Uterus (tissue), 3 donors: ENCODE measurements at regions not wholly inside any gene's neighbourhood (a gene's known extent, or its start where the extent isn't known, plus 50 kb on each side); places are given as distances from the start of the nearest gene placed in this dataset.

Experiments
- DNase-seq, 2 donors: peaks; one replicate each; pipeline ENCODE4 v3.0.0-alpha.2; 2019 to 2020
- H3K27ac ChIP-seq, 2 donors: fragments of 200-600 bp; sonication (generic); 1 replicate in 1 of 2; 2 replicates in 1 of 2; pipeline ENCODE4 v1.5.1; 2016 to 2018
- H3K27me3 ChIP-seq, 2 donors: fragments of 200-600 bp; sonication (generic); one replicate each; pipeline ENCODE4 v1.5.1; 2018 to 2019; ENCODE audit warnings: control low read depth in 1 of 2
- H3K36me3 ChIP-seq, 2 donors: fragments of 200-600 bp; sonication (generic); one replicate each; pipeline ENCODE4 v1.5.1; 2019; ENCODE audit warnings: control low read depth in 1 of 2
- H3K4me1 ChIP-seq, 2 donors: fragments of 200-600 bp; sonication (generic); one replicate each; pipeline ENCODE4 v1.5.1; 2018 to 2019; ENCODE audit warnings: control low read depth in 1 of 2
- H3K4me3 ChIP-seq, 2 donors: fragments of 200-600 bp; sonication (generic); 1 replicate in 1 of 2; 2 replicates in 1 of 2; pipeline ENCODE4 v1.5.1; 2018 to 2019; ENCODE audit warnings: mild to moderate bottlenecking in 1 of 2
- H3K9me3 ChIP-seq, 2 donors: fragments of 200-600 bp; sonication (generic); one replicate each; pipeline ENCODE4 v1.5.1; 2019; ENCODE audit warnings: control low read depth in 1 of 2
- POLR2A ChIP-seq, 2 donors: fragments of 450-650 bp; IDR thresholded peaks; one replicate each; pipeline ENCODE4 v1.6.1; 2016; ENCODE audit warnings: antibody characterized with exemption in 2 of 2, mild to moderate bottlenecking in 1 of 2, moderate library complexity in 1 of 2
- intact Hi-C: fragments of 100-400 bp; cut with DNase I; formaldehyde crosslinking; loops from one replicate; pipeline ENCODE4 v1.15.1; 2023; ENCODE audit warnings: low total_unique reads
- TF ChIP-seq, protein P1 (sequence below), 4 experiments: fragments of 200-600 bp in 2 of 4; fragments of 450-650 bp in 2 of 4; sonication (generic) in 2 of 4; IDR thresholded peaks; one replicate each; pipeline ENCODE4 v1.5.1; 2016 to 2019; ENCODE audit warnings: antibody characterized with exemption in 4 of 4, mild to moderate bottlenecking in 2 of 4, moderate library complexity in 1 of 4
- donor health status: DM: yes; HTN: yes; CAD: no.

DNA sequence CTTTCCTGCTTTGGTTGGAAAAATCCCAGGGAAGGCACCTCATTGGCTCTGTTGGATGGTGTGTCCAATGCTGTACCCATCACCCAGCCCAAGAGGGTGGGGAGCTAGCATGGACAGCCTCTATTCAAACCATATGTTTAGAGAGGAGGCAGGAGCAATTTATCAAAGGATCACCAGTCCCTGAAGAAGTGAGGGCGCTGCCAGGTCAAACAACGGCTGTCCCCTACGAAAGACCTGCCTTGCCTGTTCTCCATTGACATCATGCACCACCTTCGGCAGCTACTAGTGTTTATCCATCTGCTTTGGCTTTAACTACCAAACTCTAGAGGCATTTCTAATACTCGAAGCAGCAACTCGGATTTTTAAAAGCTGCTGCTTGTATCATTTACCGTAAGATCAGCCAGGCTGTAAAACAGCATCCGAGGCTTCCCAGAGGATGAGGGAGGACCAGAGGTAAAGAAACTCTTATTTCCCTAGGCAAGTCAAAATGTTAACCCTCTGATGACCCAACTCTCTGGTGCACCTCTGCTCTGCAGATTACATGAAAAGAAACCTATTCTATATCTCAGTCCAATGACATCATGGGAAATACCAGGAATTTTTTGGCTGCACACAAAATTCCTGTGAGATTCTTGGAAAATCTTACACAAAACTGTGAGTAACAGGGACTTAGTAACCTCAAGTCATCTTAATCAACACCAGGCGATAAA is 720.9 kb upstream of the TBX3 start:
- no peaks in the 10 kb centered on the region for H3K9me3 ChIP-seq
- H3K36me3 ChIP-seq, result no peaks in the 10 kb centered on the region
- intact Hi-C loops, result no loop called here
- no peak overlapping the region for H3K4me3 ChIP-seq
- no peak for DNase-seq
- H3K4me1 ChIP-seq, result no peaks in the 10 kb centered on the region
- H3K27me3 ChIP-seq, result no peaks in the 10 kb centered on the region
- H3K27ac ChIP-seq, result no peak overlapping the region
- no peak for TF ChIP-seq POLR2A (IDR thresholded peaks at IDR 0.05)
- TF ChIP-seq, protein P1, sequence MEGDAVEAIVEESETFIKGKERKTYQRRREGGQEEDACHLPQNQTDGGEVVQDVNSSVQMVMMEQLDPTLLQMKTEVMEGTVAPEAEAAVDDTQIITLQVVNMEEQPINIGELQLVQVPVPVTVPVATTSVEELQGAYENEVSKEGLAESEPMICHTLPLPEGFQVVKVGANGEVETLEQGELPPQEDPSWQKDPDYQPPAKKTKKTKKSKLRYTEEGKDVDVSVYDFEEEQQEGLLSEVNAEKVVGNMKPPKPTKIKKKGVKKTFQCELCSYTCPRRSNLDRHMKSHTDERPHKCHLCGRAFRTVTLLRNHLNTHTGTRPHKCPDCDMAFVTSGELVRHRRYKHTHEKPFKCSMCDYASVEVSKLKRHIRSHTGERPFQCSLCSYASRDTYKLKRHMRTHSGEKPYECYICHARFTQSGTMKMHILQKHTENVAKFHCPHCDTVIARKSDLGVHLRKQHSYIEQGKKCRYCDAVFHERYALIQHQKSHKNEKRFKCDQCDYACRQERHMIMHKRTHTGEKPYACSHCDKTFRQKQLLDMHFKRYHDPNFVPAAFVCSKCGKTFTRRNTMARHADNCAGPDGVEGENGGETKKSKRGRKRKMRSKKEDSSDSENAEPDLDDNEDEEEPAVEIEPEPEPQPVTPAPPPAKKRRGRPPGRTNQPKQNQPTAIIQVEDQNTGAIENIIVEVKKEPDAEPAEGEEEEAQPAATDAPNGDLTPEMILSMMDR (IDR thresholded peaks at IDR 0.05), result no peak

DNA sequence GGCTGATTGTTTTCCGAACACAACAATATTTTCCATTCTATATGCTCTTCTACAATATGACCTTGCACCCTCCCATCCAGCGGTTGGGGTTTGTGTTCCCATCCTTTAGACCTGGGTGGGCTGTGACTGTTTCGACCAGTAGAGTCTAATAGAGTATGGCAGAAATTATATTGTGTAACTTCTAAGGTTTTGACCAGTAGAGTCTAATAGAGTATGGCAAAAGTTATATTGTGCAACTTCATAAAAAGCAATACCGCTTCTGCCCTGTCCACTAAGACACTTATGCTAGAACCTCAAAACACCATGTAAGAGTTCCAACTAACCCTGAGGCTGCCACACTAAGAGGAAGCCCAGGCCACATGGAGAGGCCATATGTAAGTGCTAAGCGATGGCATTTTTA is 719.7 kb upstream of the TBX3 start:
- intact Hi-C loops, result no loop called here
- Histone ChIP-seq H3K27me3 (no peaks in the 10 kb centered on the region), H3K4me3 (no peak overlapping the region), H3K36me3 (no peaks in the 10 kb centered on the region), H3K9me3 (no peaks in the 10 kb centered on the region), H3K27ac (no peak overlapping the region), H3K4me1 (no peaks in the 10 kb centered on the region)
- TF ChIP-seq, protein P1 (IDR thresholded peaks at IDR 0.05), result no peak
- no peak for TF ChIP-seq POLR2A (IDR thresholded peaks at IDR 0.05)
- no peak for DNase-seq

DNA sequence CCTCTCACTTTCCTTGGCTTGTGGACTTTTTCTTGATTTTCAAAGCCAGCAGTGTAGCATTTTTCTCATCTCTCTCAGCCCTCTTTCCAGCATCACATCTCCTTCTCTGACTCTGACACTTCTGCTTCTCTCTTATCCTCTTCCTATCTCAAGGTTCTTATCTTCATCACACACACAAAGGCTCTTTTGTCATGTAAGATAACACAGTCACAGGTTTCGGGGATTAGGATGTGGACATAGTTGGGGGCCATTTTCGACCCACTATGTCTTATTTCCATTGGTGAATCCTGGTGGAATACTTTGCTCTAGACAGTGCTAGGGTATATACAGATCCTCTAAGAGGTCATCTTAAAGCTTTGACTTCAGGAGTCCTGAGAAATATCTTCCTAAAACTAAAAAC is 719.3 kb upstream of the TBX3 start:
- H3K36me3 ChIP-seq, result no peaks in the 10 kb centered on the region
- no peaks in the 10 kb centered on the region for H3K9me3 ChIP-seq
- no peak overlapping the region for H3K4me3 ChIP-seq
- intact Hi-C loops, result no loop called here
- H3K27me3 ChIP-seq, result no peaks in the 10 kb centered on the region
- H3K27ac ChIP-seq, result no peak overlapping the region
- no peak for DNase-seq
- H3K4me1 ChIP-seq, result no peaks in the 10 kb centered on the region
- TF ChIP-seq, protein P1 (IDR thresholded peaks at IDR 0.05), result no peak
- TF ChIP-seq POLR2A (IDR thresholded peaks at IDR 0.05), result no peak

DNA sequence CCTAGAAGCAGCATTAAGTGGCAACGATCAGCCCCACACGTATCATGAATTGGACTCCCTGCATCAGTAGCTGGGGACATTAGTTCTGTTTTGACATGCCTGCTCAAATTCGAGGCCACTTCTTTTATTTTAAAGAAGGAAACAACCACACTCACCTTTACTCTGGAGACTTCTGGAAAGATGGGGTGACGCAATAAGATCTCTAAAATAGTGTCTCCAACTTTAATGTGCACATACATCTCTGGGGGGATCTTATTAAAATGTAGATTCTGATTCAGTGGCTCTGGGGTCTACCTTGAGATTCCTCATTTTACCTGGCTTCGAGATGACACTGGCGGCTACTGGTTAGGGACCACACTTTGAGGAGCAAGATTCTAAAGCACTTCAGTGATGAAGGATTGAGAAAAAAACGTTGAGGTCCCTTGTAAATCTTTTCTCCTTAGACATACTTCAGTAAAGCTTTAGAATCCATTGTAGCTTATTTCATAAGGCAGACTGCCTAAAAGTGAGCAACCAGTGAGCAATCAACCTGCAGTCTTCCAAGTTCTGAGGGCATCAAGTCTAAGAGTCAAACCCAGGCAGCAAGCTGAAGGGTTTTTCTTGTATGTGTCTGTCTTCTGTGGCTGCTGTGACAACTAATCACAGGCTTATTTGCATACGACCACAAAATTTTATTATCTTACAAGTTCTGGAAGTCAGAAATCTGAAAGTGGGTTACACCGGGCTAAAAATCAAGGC is 718.6 kb upstream of the TBX3 start:
- intact Hi-C loops, result no loop called here
- TF ChIP-seq POLR2A (IDR thresholded peaks at IDR 0.05), result no peak
- TF ChIP-seq, protein P1 (IDR thresholded peaks at IDR 0.05), result no peak
- Histone ChIP-seq H3K27ac (no peak overlapping the region), H3K4me1 (no peaks in the 10 kb centered on the region), H3K27me3 (no peaks in the 10 kb centered on the region), H3K9me3 (no peaks in the 10 kb centered on the region), H3K36me3 (no peaks in the 10 kb centered on the region), H3K4me3 (no peak overlapping the region)
- DNase-seq, result no peak

GRCh38 chr12:115401761-115402160 is 717.8 kb upstream of the TBX3 start:
- Histone ChIP-seq H3K4me3 (no peak overlapping the region), H3K4me1 (no peaks in the 10 kb centered on the region), H3K27ac (no peak overlapping the region), H3K9me3 (no peaks in the 10 kb centered on the region), H3K27me3 (no peaks in the 10 kb centered on the region), H3K36me3 (no peaks in the 10 kb centered on the region)
- intact Hi-C loops, result no loop called here
- DNase-seq, result no peak
- TF ChIP-seq, protein P1 (IDR thresholded peaks at IDR 0.05), result no peak
- no peak for TF ChIP-seq POLR2A (IDR thresholded peaks at IDR 0.05)
